Chondrocyte (in vitro differentiated cells): ENCODE measurements at regions not wholly inside any gene's neighbourhood (a gene's known extent, or its start where the extent isn't known, plus 50 kb on each side); places are given as distances from the start of the nearest gene placed in this dataset.

Experiments
- DNase-seq: peaks from one replicate; pipeline ENCODE4 v3.0.0; 2021; ENCODE audit warnings: mixed read lengths, low spot score
- H3K27ac Mint-ChIP-seq: one replicate; pipeline ENCODE4 v1.8.0; 2021; ENCODE audit warnings: mild to moderate bottlenecking, moderate library complexity, mixed read lengths; ENCODE audit not compliant: unreplicated experiment
- H3K27me3 Mint-ChIP-seq: 2 replicates; pipeline ENCODE4 v1.8.0; 2021; ENCODE audit warnings: low read depth, mixed read lengths
- H3K36me3 Mint-ChIP-seq: 2 replicates; pipeline ENCODE4 v1.8.0; 2021; ENCODE audit warnings: low read depth, mixed read lengths
- H3K4me1 Mint-ChIP-seq: 2 replicates; pipeline ENCODE4 v1.8.0; 2021; ENCODE audit warnings: low read depth, mild to moderate bottlenecking, mixed read lengths
- H3K4me3 Mint-ChIP-seq: one replicate; pipeline ENCODE4 v1.8.0; 2021; ENCODE audit warnings: mild to moderate bottlenecking, moderate library complexity, mixed read lengths; ENCODE audit not compliant: unreplicated experiment
- H3K9me3 Mint-ChIP-seq: 2 replicates; pipeline ENCODE4 v1.8.0; 2021; ENCODE audit warnings: low read depth, mixed read lengths
- CTCF ChIP-seq: fragments of 200-600 bp; sonication (generic); IDR thresholded peaks from 2 replicates; pipeline ENCODE4 v1.5.0; 2021; ENCODE audit warnings: antibody characterized with exemption, mild to moderate bottlenecking, moderate library complexity

GRCh38 chr12:13769273-13769672 lies 212.1 kb downstream of the GRIN2B start:
- Mint-ChIP-seq H3K9me3 (no peaks in the 10 kb centered on the region), H3K4me3 (no peak overlapping the region), H3K4me1 (no peaks in the 10 kb centered on the region), H3K27me3 (no peaks in the 10 kb centered on the region), H3K27ac (no peak overlapping the region), H3K36me3 (no peaks in the 10 kb centered on the region)
- DNase-seq, result no peak
- no peak for TF ChIP-seq CTCF

GRCh38 chr12:13764748-13765147 lies 216.7 kb downstream of the GRIN2B start:
- TF ChIP-seq CTCF, result no peak
- no peaks in the 10 kb centered on the region for H3K36me3 Mint-ChIP-seq
- H3K27me3 Mint-ChIP-seq, result peaks cover 1% of the 10 kb centered on the region
- H3K27ac Mint-ChIP-seq, result no peak overlapping the region
- no peaks in the 10 kb centered on the region for H3K9me3 Mint-ChIP-seq
- DNase-seq, result no peak
- no peak overlapping the region for H3K4me3 Mint-ChIP-seq
- no peaks in the 10 kb centered on the region for H3K4me1 Mint-ChIP-seq

- no peaks in the 10 kb centered on the region for H3K4me1 Mint-ChIP-seq
- no peaks in the 10 kb centered on the region for H3K36me3 Mint-ChIP-seq
- no peak overlapping the region for H3K27ac Mint-ChIP-seq
- DNase-seq, result no peak
- no peak overlapping the region for H3K4me3 Mint-ChIP-seq
- peaks cover 33% of the 10 kb centered on the region for H3K27me3 Mint-ChIP-seq
- TF ChIP-seq CTCF, result no peak
- H3K9me3 Mint-ChIP-seq, result no peaks in the 10 kb centered on the region
Measured at GRCh38 chr12:13749389-13749788, 232.0 kb downstream of the GRIN2B start.

- Mint-ChIP-seq H3K27me3 (peaks cover 30% of the 10 kb centered on the region), H3K36me3 (no peaks in the 10 kb centered on the region), H3K9me3 (no peaks in the 10 kb centered on the region), H3K4me1 (no peaks in the 10 kb centered on the region), H3K4me3 (no peak overlapping the region), H3K27ac (no peak overlapping the region)
- no peak for TF ChIP-seq CTCF
- DNase-seq, result peak; percentile 77
Measured at GRCh38 chr12:13745111-13745860, 236.1 kb downstream of the GRIN2B start.

GRCh38 chr12:13744561-13744960 lies 236.8 kb downstream of the GRIN2B start:
- DNase-seq, result no peak
- Mint-ChIP-seq H3K36me3 (no peaks in the 10 kb centered on the region), H3K4me3 (no peak overlapping the region), H3K4me1 (peaks cover 3% of the 10 kb centered on the region), H3K27me3 (peaks cover 28% of the 10 kb centered on the region), H3K9me3 (no peaks in the 10 kb centered on the region), H3K27ac (no peak overlapping the region)
- no peak for TF ChIP-seq CTCF
